ENCODE measurements at regions not wholly inside any gene's neighbourhood (a gene's known extent, or its start where the extent isn't known, plus 50 kb on each side); places are given as distances from the start of the nearest gene placed in this dataset.

DNA sequence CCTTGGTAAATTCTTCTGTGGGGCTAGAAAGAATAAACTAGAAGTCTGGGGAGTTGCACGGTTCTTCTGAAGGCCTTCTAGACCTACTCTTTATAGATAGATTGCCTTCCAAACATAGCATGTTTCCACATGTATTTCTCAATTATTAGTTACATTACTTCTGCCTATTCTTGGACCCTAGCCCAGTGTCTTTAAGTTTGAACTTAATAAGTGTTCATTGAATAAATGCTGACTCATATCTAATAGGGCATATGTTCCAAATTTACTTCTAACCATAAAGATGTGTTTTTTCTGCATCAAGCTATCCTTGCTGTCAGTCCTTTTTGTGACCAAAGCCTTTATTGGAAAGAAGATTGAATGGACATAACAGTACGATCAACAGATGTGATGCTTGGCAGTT, 503.6 kb upstream of the ZFP42 start:
- Histone ChIP-seq H3K36me3 (no peaks in the 10 kb centered on the region), H3K4me1 (ENCODE audit: control insufficient read depth in 1 of 2, low read depth in 2 of 2) (no peaks in the 10 kb centered on the region), H3K27me3 (replicated peaks; ENCODE audit: insufficient read depth) (no peaks in the 10 kb centered on the region), H3K9me3 (no peaks in the 10 kb centered on the region), H3K4me3 (no peak overlapping the region), H3K27ac (no peak overlapping the region)
- TF ChIP-seq, protein P1, sequence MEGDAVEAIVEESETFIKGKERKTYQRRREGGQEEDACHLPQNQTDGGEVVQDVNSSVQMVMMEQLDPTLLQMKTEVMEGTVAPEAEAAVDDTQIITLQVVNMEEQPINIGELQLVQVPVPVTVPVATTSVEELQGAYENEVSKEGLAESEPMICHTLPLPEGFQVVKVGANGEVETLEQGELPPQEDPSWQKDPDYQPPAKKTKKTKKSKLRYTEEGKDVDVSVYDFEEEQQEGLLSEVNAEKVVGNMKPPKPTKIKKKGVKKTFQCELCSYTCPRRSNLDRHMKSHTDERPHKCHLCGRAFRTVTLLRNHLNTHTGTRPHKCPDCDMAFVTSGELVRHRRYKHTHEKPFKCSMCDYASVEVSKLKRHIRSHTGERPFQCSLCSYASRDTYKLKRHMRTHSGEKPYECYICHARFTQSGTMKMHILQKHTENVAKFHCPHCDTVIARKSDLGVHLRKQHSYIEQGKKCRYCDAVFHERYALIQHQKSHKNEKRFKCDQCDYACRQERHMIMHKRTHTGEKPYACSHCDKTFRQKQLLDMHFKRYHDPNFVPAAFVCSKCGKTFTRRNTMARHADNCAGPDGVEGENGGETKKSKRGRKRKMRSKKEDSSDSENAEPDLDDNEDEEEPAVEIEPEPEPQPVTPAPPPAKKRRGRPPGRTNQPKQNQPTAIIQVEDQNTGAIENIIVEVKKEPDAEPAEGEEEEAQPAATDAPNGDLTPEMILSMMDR (IDR thresholded peaks at IDR 0.05) = no peak
- DNase-seq (ENCODE audit: low spot score) (no peak), ATAC-seq (ENCODE audit: insufficient number of reproducible peaks, low FRiP score, low read depth) (no peak)

DNA sequence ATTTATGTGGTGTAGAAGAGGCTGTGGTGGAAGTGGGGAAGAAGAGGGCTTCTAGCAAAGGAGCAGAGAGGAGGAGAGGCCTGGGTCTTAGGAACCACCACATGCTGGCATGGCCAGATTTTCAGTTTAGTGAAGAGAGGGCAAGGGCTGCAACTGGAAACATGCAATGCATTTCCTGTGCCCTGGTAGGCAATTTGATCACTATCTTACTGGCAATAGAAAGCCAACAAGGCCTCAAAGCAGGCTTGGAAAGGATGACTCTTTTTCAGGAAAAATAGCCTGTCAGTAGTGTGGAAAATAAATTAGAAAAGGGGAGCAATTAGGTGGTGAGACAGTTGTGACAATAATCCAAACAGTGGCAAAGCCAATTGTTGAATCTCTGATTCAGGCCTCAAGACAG, 501.9 kb upstream of the ZFP42 start:
- H3K4me3 ChIP-seq = no peak overlapping the region
- H3K36me3 ChIP-seq = no peaks in the 10 kb centered on the region
- no peak for DNase-seq (ENCODE audit: low spot score)
- no peak overlapping the region for H3K27ac ChIP-seq
- H3K4me1 ChIP-seq (ENCODE audit: control insufficient read depth in 1 of 2, low read depth in 2 of 2) = no peaks in the 10 kb centered on the region
- H3K27me3 ChIP-seq (replicated peaks; ENCODE audit: insufficient read depth) = no peaks in the 10 kb centered on the region
- no peaks in the 10 kb centered on the region for H3K9me3 ChIP-seq
- TF ChIP-seq, protein P1 (IDR thresholded peaks at IDR 0.05) = no peak
- ATAC-seq (ENCODE audit: insufficient number of reproducible peaks, low FRiP score, low read depth) = no peak

DNA sequence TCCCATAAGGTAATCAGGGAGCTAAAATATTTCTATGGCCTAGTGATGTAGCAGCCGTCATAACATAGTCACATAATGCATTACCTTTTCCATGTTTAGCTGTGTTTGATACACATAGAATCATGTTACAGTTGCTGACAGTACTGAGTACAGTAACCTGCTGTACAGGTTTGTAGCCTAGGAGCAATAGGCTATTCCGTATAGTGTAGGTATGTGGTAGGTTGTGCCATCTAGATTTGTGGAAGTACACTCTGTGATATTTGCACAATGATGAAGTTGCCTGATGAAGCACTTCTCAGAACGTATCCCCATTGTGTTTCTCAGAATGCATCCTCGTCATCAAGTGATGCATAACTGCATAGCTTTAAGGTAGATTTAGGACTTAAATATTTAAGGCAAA, 495.6 kb upstream of the ZFP42 start:
- no peaks in the 10 kb centered on the region for H3K27me3 ChIP-seq (replicated peaks; ENCODE audit: insufficient read depth)
- no peaks in the 10 kb centered on the region for H3K36me3 ChIP-seq
- no peak for ATAC-seq (ENCODE audit: insufficient number of reproducible peaks, low FRiP score, low read depth)
- no peaks in the 10 kb centered on the region for H3K4me1 ChIP-seq (ENCODE audit: control insufficient read depth in 1 of 2, low read depth in 2 of 2)
- no peak overlapping the region for H3K4me3 ChIP-seq
- no peak for DNase-seq (ENCODE audit: low spot score)
- H3K9me3 ChIP-seq = no peaks in the 10 kb centered on the region
- TF ChIP-seq, protein P1 (IDR thresholded peaks at IDR 0.05) = no peak
- H3K27ac ChIP-seq = no peak overlapping the region

DNA sequence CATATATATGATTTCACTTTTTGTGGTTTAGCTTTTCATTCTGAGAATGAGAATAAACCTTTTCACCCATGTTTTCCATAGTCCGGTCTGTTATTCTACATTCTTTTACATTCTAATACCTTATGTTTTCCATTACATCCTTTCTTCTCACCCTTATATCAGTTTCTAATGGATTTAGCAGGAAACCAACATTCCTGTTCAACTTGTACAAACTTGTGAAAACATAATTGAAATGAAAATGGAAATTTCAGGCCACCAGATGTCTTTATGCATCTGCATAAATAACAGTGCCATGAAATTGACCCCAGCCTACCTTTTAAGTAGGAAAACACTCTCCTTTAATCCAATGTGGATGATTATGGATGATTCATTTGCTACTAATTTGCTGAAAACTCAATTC, 494.8 kb upstream of the ZFP42 start:
- Histone ChIP-seq H3K4me1 (ENCODE audit: control insufficient read depth in 1 of 2, low read depth in 2 of 2) (no peaks in the 10 kb centered on the region), H3K27ac (no peak overlapping the region), H3K4me3 (no peak overlapping the region), H3K27me3 (replicated peaks; ENCODE audit: insufficient read depth) (no peaks in the 10 kb centered on the region), H3K36me3 (no peaks in the 10 kb centered on the region), H3K9me3 (no peaks in the 10 kb centered on the region)
- TF ChIP-seq, protein P1 (IDR thresholded peaks at IDR 0.05) = no peak
- no peak for DNase-seq (ENCODE audit: low spot score)
- no peak for ATAC-seq (ENCODE audit: insufficient number of reproducible peaks, low FRiP score, low read depth)

DNA sequence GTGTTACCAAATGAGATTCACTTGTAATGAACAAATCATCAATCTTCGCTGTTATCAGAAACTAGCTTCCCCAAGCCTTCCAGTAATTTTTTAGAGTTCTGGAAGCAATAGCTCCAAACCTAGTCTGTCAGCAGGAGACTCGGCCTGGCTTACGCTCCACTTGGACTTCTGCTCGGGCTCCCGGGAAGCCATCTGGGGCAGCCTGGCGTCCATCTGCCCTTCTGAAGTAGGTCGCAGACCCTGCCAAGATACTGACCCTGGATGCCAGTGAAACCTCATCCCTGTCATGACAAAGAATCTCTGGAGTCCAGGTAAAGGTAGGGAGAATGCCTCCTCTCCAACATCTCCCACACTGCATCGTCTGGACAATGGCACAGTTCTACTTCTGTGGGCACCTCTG, 493.8 kb upstream of the ZFP42 start:
- TF ChIP-seq, protein P1 (IDR thresholded peaks at IDR 0.05) = no peak
- no peak for ATAC-seq (ENCODE audit: insufficient number of reproducible peaks, low FRiP score, low read depth)
- no peak for DNase-seq (ENCODE audit: low spot score)
- H3K9me3 ChIP-seq = no peaks in the 10 kb centered on the region
- no peaks in the 10 kb centered on the region for H3K36me3 ChIP-seq
- no peaks in the 10 kb centered on the region for H3K27me3 ChIP-seq (replicated peaks; ENCODE audit: insufficient read depth)
- H3K27ac ChIP-seq = no peak overlapping the region
- no peaks in the 10 kb centered on the region for H3K4me1 ChIP-seq (ENCODE audit: control insufficient read depth in 1 of 2, low read depth in 2 of 2)
- no peak overlapping the region for H3K4me3 ChIP-seq

All from thoracic aorta (tissue), 2 donors.